T-helper 1 cell treated with Interleukin-12 subunit alpha and Interleukin-12 subunit beta and Interleukin-4 antibody, amounts not matched to agents 30 μg/mL and 1 μg/mL, for 36 hours (primary cell): ENCODE measurements at regions not wholly inside any gene's neighbourhood (a gene's known extent, or its start where the extent isn't known, plus 50 kb on each side); places are given as distances from the start of the nearest gene placed in this dataset.

Experiments used
- H3K27ac Mint-ChIP-seq: one replicate; pipeline ENCODE4 v1.8.0; 2021; ENCODE audit warnings: mild to moderate bottlenecking, mixed read lengths
- H3K27me3 Mint-ChIP-seq: one replicate; pipeline ENCODE4 v1.8.0; 2021; ENCODE audit warnings: low read depth, mixed read lengths
- H3K36me3 Mint-ChIP-seq: one replicate; pipeline ENCODE4 v1.8.0; 2021; ENCODE audit warnings: low read depth, mixed read lengths
- H3K4me1 Mint-ChIP-seq: one replicate; pipeline ENCODE4 v1.8.0; 2021; ENCODE audit warnings: low read depth, mixed read lengths
- H3K4me3 Mint-ChIP-seq: one replicate; pipeline ENCODE4 v1.8.0; 2021; ENCODE audit warnings: mild to moderate bottlenecking, moderate library complexity, mixed read lengths
- H3K9me3 Mint-ChIP-seq: one replicate; pipeline ENCODE4 v1.8.0; 2021; ENCODE audit warnings: mixed read lengths

DNA sequence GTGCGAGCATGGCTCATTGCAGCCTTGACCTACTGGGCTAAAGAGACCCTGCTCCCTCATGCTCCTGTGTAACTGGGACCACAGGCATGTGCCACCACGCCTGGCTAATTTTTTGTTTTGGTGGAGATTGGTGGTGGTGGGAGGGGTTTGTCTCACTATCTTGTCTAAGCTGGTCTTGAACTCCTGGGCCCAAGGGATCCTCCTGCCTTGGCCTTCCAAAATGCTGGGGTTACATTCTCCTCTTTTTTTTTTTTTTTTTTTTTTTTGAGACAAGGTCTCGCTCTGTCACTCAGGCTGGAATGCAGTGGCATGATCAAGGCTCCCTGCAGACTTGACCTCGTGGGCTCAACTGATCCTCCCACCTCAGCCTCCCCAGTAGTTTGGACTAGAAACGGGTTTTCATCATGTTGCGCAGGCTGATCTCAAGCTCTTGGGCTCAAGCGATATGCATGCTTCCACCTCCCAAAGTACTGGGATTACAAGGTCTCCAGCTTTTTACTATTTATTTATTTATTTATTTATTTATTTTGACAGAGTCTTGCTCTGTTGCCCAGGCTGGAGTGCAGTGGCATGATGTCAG, 238.3 kb downstream of the MYCN start:
- Mint-ChIP-seq H3K9me3 (no peaks in the 10 kb centered on the region), H3K4me3 (no peak overlapping the region), H3K27me3 (no peaks in the 10 kb centered on the region), H3K36me3 (no peaks in the 10 kb centered on the region), H3K4me1 (no peaks in the 10 kb centered on the region), H3K27ac (no peak overlapping the region)

DNA sequence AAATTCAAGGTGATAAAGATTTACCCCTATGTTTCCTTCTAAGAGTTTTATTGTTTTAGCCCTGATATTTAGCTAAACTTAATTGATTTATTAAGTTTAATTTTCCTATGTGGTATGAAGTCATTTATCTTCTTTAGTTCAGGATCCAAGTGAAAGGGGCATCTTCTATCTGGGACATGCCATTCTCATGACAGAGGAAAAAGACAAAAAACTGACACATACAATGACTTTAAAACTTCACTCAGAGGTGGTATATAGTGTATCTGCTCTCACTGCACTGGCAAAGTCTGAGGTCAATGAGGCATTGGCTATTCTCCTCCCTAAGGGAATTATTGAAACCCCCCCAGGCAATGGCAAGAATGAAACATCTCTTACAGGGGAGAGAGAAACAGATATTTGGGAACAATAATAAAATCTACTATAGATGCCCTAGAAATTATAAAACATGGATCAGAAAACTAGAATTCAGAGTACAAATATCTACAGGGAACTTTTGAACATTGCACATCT, 237.4 kb downstream of the MYCN start:
- no peaks in the 10 kb centered on the region for H3K36me3 Mint-ChIP-seq
- H3K4me1 Mint-ChIP-seq, result no peaks in the 10 kb centered on the region
- H3K27me3 Mint-ChIP-seq, result no peaks in the 10 kb centered on the region
- no peak overlapping the region for H3K27ac Mint-ChIP-seq
- H3K4me3 Mint-ChIP-seq, result no peak overlapping the region
- H3K9me3 Mint-ChIP-seq, result no peaks in the 10 kb centered on the region

DNA sequence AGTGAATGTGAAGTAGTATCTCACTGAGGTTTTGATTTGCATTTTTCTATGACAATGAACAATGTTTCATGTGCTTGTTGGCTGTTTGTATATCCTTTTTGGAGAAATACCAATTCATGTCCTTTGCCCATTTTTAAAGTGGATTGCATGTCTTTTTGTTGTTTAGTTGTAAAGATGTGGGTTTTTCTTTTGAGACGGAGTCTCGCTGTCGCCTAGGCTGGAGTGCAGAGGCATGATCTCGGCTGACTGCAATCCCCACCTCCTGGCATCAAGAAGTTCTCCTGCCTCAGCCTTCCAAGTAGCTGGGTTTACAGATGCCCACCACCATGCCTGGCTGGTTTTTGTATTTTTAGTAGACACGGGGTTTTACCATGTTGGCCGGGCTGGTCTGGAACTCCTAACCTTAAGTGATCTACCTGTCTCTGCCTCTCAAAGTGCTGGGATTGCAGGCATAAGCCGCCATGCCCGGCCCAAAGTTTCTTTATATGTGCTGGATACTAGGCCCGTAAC, 236.7 kb downstream of the MYCN start:
- no peak overlapping the region for H3K4me3 Mint-ChIP-seq
- H3K9me3 Mint-ChIP-seq, result no peaks in the 10 kb centered on the region
- H3K36me3 Mint-ChIP-seq, result no peaks in the 10 kb centered on the region
- H3K27me3 Mint-ChIP-seq, result no peaks in the 10 kb centered on the region
- H3K4me1 Mint-ChIP-seq, result no peaks in the 10 kb centered on the region
- no peak overlapping the region for H3K27ac Mint-ChIP-seq

DNA sequence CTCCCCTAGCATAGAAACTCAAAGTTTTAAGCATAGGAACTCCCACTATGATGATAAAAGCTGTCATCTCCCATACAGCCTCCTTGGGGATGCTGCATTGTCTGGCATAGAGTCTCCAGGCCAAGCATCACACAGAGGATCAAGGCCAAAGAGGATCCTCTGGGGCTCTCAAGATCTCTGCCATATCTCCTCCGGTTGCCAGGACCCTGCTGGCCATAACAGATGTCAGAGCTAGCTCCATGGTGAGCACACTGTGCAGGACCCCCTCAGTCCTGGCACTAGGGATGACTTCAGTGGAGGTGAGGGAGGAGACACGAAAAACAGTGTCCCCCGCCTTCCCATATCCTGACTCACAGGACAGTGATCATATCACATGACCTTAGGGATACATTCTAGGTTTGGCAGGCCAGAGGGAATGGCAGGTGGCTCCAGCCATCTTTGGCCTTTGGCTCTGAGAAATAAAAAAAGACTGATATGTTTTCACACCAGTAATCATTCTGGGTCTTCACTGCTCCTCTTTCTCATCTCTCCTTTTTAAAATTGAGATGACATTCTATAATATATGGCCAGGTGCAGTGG, 235.0 kb downstream of the MYCN start:
- Mint-ChIP-seq H3K36me3 (no peaks in the 10 kb centered on the region), H3K9me3 (no peaks in the 10 kb centered on the region), H3K4me3 (no peak overlapping the region), H3K27me3 (no peaks in the 10 kb centered on the region), H3K4me1 (no peaks in the 10 kb centered on the region), H3K27ac (no peak overlapping the region)

DNA sequence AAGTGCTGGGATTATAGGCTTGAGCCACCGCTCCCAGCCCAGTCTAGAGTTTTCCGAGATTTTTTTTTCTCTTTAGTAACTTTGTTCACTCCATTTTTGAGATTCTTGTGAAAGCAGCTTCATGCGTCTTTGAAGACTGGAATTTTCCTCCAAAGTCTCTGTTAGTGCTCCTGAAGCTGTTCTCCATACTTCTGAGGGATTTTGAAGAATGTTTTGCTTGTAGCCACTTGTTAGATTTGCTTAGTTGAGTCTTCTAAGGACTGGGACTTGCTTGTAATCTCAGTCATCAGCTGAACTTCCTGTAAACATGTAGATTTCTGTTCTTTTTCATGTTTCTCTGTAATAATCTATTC, 234.3 kb downstream of the MYCN start:
- H3K36me3 Mint-ChIP-seq, result no peaks in the 10 kb centered on the region
- no peak overlapping the region for H3K4me3 Mint-ChIP-seq
- no peaks in the 10 kb centered on the region for H3K4me1 Mint-ChIP-seq
- H3K9me3 Mint-ChIP-seq, result no peaks in the 10 kb centered on the region
- no peaks in the 10 kb centered on the region for H3K27me3 Mint-ChIP-seq
- no peak overlapping the region for H3K27ac Mint-ChIP-seq

DNA sequence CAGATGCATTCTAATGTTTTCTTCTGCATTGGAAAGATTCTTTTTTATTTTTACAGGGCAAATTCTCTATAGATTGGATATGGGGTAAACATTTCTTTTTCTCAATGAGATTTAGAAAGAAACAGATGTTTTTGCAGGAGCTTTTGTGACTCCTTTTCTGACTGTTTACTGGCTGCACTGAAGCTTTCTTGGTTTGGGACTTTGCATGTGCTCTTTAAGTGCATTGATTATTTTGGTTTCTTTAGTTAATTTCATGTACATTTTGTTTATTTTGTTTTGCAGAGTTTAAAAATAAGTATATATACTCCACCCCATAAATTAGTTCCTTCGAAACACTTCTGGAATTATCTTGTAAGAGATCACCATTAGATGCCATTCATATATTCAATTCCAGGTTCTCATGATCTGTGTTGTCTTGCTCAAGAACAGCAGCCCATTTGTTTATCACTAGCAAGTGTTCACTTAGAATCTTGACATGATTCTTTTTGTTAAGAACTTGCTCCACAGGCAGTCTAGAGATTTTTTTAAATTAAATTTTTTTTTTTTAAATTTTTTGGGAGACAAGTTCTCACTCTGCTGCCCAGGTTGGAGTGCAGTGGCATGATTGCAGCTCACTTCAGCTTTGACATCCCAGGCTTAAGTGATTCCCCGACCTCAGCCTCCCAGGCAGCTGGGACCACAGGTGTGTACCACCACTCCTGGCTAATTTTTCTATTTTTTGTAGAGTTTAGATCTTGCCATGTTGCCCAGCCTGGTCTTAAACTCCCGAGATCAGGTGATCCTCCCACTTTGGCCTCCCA, 233.7 kb downstream of the MYCN start:
- Mint-ChIP-seq H3K4me3 (no peak overlapping the region), H3K9me3 (no peaks in the 10 kb centered on the region), H3K36me3 (no peaks in the 10 kb centered on the region), H3K27ac (no peak overlapping the region), H3K4me1 (no peaks in the 10 kb centered on the region), H3K27me3 (no peaks in the 10 kb centered on the region)

DNA sequence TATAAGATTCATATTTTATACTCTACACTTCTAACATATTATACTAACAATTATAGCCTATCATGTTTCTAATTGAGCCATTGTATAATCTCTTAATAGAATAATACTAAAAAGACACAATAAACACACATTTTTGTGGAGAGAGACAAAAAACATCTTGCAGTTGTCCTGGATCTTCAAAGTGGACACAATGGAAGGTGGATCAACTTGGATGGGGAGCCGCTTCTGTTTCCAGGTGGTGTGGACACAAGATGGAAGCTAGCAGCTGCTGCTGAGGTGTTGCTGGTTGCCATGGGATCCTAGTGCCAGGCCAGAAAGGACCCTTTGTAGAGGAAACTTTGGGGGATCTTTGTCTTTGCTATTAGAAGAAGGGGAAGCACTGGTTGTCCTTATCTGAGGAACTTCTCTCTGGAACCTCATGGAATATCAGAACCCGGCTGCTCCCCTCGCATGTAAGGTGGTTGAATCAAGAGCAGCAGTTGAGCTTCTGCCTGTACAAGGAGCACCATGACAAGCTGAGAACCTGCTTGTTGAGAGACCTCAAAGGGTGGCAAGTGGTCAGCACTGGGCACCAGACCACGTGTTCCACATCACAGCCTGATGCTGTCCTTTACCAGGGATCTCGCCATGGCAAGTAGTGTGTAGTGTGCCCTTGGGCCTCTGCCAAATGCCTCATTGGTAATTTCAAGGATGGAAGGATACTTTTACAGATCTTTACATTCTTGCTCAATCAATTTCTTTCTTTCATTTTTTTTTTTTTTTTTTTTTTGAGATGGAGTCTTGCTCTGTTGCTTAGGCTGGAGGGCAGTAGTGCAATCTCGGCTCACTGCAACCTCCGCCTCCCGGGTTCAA, 232.2 kb downstream of the MYCN start:
- Mint-ChIP-seq H3K4me3 (no peak overlapping the region), H3K9me3 (no peaks in the 10 kb centered on the region), H3K36me3 (no peaks in the 10 kb centered on the region), H3K4me1 (no peaks in the 10 kb centered on the region), H3K27ac (no peak overlapping the region), H3K27me3 (no peaks in the 10 kb centered on the region)

DNA sequence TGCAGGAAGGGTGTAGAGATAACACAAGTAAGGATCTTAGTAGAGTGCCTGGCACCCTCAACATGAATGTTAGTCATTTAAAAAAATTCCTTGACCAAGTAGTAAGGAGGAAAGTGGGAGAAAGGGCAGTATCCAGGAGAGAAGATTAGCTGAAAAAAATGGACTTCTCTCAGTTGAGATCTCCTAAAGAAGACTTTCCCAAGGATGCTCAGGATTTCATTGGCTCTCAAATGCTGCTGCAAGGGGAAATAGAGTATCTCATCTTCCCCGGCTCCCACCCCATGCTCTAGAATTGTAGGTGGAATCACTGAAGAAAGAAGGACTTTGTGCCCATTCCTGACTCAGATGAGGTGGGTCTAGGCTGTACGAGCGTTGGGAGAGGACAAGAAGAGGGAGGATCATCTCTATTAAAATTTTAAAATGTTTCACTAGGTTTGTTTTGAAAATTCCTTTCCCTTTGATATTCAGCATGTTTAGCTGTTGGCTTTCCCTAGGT, 231.1 kb downstream of the MYCN start:
- H3K27ac Mint-ChIP-seq, result no peak overlapping the region
- no peaks in the 10 kb centered on the region for H3K4me1 Mint-ChIP-seq
- H3K36me3 Mint-ChIP-seq, result no peaks in the 10 kb centered on the region
- H3K4me3 Mint-ChIP-seq, result no peak overlapping the region
- no peaks in the 10 kb centered on the region for H3K9me3 Mint-ChIP-seq
- H3K27me3 Mint-ChIP-seq, result no peaks in the 10 kb centered on the region

DNA sequence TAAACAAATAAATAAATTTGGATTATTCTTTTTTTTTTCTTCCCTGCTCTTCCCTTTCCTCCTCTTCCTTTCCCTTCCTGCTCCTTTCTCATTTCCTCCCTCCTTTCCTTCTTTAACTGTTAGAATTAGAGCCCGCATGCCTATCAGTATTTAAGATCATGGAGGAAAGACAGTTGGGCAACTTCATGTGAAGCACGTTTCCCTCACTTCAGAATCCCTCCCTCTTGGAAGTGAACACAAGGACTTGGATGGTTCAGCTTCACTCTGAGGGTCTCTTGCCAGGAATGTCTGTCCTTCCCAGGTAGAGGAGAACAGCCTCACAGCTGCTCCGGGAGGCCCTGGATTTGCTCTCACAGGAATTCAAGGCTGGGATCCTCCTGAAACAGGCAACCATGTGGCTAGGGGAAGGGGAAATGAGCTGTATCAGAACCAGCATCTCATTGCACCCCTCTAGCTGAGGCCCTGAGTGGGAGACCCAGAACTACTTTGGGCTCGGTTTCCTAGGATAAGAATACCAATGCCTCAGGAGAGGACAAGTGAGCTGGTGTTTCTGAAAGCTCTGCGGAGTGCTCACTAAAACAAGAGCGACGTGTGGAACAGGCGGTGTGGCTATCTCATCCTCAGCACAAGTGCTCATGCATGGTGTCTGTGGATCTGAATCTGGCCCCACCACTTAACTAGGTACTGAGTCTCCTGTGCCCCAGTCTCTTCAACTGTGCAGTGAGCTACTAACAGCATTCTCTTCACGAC, 230.5 kb downstream of the MYCN start:
- Mint-ChIP-seq H3K27me3 (no peaks in the 10 kb centered on the region), H3K36me3 (no peaks in the 10 kb centered on the region), H3K27ac (no peak overlapping the region), H3K9me3 (no peaks in the 10 kb centered on the region), H3K4me3 (no peak overlapping the region), H3K4me1 (no peaks in the 10 kb centered on the region)

DNA sequence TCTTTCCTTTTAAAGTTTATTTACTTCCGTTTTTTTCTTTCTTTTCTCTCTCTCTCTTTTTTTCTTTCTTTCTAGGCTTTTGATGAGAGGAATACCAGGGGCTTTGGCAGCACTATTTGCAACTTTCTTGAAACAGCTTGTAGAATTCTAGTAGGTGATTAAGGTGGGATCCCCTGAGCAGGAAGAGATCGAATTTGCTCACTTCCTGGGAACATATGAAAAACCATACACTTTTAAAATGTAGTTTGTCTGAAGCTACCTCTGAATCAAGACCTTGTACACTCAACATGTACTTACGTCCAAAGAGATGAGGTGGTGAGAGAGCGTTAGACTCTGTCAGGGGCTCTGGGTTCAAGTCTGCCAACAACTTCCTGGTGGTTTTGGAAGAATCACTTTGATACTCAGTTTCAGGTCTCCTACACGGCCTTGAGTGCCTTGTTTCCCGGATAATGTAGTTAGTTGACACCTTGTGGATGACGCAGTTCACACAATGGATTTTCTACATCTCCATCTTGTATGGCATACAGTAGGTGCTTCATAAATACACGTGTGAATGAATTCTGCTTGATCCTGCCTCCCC, 229.1 kb downstream of the MYCN start:
- Mint-ChIP-seq H3K27me3 (no peaks in the 10 kb centered on the region), H3K27ac (no peak overlapping the region), H3K36me3 (no peaks in the 10 kb centered on the region), H3K4me3 (no peak overlapping the region), H3K9me3 (no peaks in the 10 kb centered on the region), H3K4me1 (no peaks in the 10 kb centered on the region)

DNA sequence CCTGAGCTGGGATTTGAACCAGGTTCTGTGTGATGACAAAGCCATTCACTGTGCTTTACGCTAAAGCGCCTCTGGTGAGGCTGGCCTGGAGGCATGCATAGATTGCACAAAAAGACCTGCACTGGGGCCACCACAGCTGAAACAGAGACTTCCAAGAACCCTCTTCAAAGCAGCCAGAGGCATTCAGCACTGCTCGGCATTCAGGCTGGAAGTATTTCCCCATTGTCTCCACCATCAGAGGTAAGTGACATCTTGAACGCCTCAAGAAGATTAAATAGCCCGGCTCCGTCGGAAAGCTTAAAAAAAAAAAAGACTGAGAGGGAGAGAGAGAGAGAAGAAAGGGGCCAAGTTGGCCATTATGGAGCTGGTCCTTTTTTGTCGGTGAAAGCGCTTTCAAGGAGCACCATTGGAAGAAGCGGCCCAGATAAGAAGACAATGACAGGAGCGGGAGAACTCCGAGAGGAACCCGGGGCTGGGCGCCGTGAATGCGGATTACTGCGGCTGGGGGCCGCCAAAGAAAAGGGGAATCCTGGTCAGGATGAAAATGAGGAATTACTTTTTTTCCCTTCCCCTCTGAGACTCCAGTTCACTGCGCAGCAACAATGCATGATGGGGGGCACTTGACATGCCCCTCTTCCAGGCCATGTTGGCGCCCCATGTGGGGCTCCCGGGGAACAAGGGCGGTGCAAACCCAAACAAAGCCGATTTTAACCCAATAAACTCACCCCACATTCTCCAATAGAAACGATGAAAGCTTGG, 228.3 kb downstream of the MYCN start:
- Mint-ChIP-seq H3K36me3 (no peaks in the 10 kb centered on the region), H3K4me3 (no peak overlapping the region), H3K4me1 (no peaks in the 10 kb centered on the region), H3K9me3 (no peaks in the 10 kb centered on the region), H3K27me3 (no peaks in the 10 kb centered on the region), H3K27ac (no peak overlapping the region)

DNA sequence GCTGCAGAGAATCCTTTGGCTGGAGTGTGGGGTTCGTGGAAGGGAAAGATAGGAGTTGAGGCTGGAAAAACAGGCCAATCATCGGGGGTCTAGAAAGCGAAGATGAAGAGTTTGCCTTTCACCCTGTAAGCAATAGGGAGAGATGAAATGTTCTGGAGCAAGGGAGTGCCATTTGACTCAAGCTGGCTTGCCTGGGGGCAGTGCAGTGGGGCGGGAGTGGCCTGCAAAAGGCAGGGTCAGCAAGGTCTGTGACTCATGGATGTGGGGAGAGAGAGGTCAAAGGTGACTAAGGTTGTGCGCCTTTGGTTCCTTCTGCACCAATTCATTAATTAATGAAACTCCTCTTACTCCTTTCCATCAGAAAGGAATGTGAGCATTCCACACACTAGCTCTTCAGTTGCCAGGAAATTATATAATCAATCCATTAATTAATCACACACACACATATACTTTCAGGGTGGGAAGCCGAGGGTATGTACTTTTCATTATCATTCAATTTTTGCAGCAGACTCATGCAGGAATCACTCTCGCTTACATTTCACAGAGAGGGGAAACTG, 227.6 kb downstream of the MYCN start:
- no peak overlapping the region for H3K27ac Mint-ChIP-seq
- H3K9me3 Mint-ChIP-seq, result no peaks in the 10 kb centered on the region
- no peaks in the 10 kb centered on the region for H3K36me3 Mint-ChIP-seq
- no peak overlapping the region for H3K4me3 Mint-ChIP-seq
- no peaks in the 10 kb centered on the region for H3K27me3 Mint-ChIP-seq
- H3K4me1 Mint-ChIP-seq, result no peaks in the 10 kb centered on the region

DNA sequence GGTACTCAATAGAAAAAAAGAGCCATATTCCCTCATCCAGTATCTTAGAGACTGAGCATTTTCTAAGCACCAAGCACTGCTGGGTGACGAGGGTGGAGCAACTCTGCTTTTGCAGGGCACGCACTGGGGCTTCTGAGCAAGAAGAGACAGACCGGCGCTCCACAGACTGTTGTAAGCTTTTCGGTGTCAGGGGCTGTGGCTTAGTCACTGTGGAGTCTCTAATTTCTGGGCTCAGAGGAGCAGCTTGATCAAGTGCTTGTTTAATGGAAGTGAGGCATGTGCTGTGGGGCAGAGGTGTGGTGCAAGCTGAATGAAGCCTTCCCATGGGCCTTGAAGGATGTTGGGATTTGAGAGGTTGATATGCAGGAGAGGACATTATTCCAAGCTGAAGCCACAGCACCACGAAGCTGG, 227.1 kb downstream of the MYCN start:
- Mint-ChIP-seq H3K4me3 (no peak overlapping the region), H3K36me3 (no peaks in the 10 kb centered on the region), H3K27ac (no peak overlapping the region), H3K9me3 (no peaks in the 10 kb centered on the region), H3K4me1 (no peaks in the 10 kb centered on the region), H3K27me3 (peaks cover 2% of the 10 kb centered on the region)
